Right lobe of liver (tissue), 6 donors: ENCODE measurements at regions not wholly inside any gene's neighbourhood (a gene's known extent, or its start where the extent isn't known, plus 50 kb on each side); places are given as distances from the start of the nearest gene placed in this dataset.

Experiments used
- ATAC-seq, 4 donors: fragments of 200-7000 bp; cut with Tn5 transposase; one replicate each; pipeline ENCODE4 v1.9.1; 2020; ENCODE audit warnings: mild to moderate bottlenecking in 4 of 4, moderate library complexity in 4 of 4
- DNase-seq, 3 donors: peaks; one replicate each; pipeline ENCODE4 v3.0.0-alpha.2; 2020
- H3K27ac ChIP-seq, 3 donors: fragments of 200-600 bp; one replicate each; pipeline ENCODE4 v1.8.0; 2022
- H3K27me3 ChIP-seq, 2 donors: fragments of 200-600 bp; one replicate each; pipeline ENCODE4 v1.8.0; 2022
- H3K36me3 ChIP-seq, 4 donors: fragments of 200-600 bp; sonication (generic) in 1 of 4; one replicate each; pipeline versions ENCODE4 v1.5.1 to v1.8.0; 2017 to 2022; ENCODE audit warnings: control low read depth in 1 of 4
- H3K4me1 ChIP-seq, 4 donors: fragments of 200-600 bp; sonication (generic) in 1 of 4; one replicate each; pipeline versions ENCODE4 v1.5.1 to v1.8.0; 2017 to 2022; ENCODE audit warnings: control low read depth in 1 of 4
- H3K4me3 ChIP-seq, 3 donors: fragments of 200-600 bp; one replicate each; pipeline ENCODE4 v1.8.0; 2022
- H3K9me3 ChIP-seq, 4 donors: fragments of 200-600 bp; sonication (generic) in 1 of 4; one replicate each; pipeline versions ENCODE4 v1.5.1 to v1.8.0; 2017 to 2022; ENCODE audit warnings: control low read depth in 1 of 4
- POLR2A ChIP-seq: fragments of 450-650 bp; IDR thresholded peaks from one replicate; pipeline ENCODE4 v1.6.1; 2017; ENCODE audit warnings: antibody characterized with exemption, mild to moderate bottlenecking
- WGBS: methylation state at CpG from one replicate; pipeline ENCODE4 v1.1.6; 2018; ENCODE audit warnings: low coverage, low lambda C conversion rate; ENCODE audit not compliant: insufficient coverage; ENCODE audit errors: missing lambda C conversion rate; 5-methylcytosine and 5-hydroxymethylcytosine counted together
- intact Hi-C, 2 donors: fragments of 100-400 bp; cut with DNase I; formaldehyde crosslinking; loops; one replicate each; pipeline versions ENCODE4 v1.11.2 to v1.14.1; 2022
- TF ChIP-seq, protein P1 (sequence below), 4 donors: fragments of 200-600 bp in 3 of 4; fragments of 450-650 bp in 1 of 4; IDR thresholded peaks; one replicate each; pipeline versions ENCODE4 v1.5.1 to v1.8.0; 2016 to 2022; ENCODE audit warnings: antibody characterized with exemption in 4 of 4, mild to moderate bottlenecking in 2 of 4
- donor health status: DM: no; HTN: yes; CAD: no.
- donor health status: DM: no; HTN: no; CAD: no.
- donor health status: DM: no; HTN: no; CAD: no.
- donor health status: DM: no; HTN: yes; CAD: no.
- donor health status: DM: no; HTN: yes; CAD: no.

GRCh38 chr16:85413691-85414663 is 199.1 kb upstream of the GSE1 start:
- H3K9me3 ChIP-seq, result no peaks in the 10 kb centered on the region
- WGBS, result 94% methylated on average over 11 of the region's 14 CpGs
- ATAC-seq, result no peak
- H3K36me3 ChIP-seq, result no peaks in the 10 kb centered on the region
- no peaks in the 10 kb centered on the region for H3K27me3 ChIP-seq
- TF ChIP-seq POLR2A, result no peak
- TF ChIP-seq, protein P1, sequence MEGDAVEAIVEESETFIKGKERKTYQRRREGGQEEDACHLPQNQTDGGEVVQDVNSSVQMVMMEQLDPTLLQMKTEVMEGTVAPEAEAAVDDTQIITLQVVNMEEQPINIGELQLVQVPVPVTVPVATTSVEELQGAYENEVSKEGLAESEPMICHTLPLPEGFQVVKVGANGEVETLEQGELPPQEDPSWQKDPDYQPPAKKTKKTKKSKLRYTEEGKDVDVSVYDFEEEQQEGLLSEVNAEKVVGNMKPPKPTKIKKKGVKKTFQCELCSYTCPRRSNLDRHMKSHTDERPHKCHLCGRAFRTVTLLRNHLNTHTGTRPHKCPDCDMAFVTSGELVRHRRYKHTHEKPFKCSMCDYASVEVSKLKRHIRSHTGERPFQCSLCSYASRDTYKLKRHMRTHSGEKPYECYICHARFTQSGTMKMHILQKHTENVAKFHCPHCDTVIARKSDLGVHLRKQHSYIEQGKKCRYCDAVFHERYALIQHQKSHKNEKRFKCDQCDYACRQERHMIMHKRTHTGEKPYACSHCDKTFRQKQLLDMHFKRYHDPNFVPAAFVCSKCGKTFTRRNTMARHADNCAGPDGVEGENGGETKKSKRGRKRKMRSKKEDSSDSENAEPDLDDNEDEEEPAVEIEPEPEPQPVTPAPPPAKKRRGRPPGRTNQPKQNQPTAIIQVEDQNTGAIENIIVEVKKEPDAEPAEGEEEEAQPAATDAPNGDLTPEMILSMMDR (IDR thresholded peaks at IDR 0.05), result no peak
- no peak overlapping the region for H3K27ac ChIP-seq
- peaks cover 0 to 5% (median 2%) of the 10 kb centered on the region in 4 donors for H3K4me1 ChIP-seq
- no peak overlapping the region for H3K4me3 ChIP-seq
- peak in 1 of 3 donors; percentile 13 for DNase-seq
- intact Hi-C loops, result no loop called here

DNA sequence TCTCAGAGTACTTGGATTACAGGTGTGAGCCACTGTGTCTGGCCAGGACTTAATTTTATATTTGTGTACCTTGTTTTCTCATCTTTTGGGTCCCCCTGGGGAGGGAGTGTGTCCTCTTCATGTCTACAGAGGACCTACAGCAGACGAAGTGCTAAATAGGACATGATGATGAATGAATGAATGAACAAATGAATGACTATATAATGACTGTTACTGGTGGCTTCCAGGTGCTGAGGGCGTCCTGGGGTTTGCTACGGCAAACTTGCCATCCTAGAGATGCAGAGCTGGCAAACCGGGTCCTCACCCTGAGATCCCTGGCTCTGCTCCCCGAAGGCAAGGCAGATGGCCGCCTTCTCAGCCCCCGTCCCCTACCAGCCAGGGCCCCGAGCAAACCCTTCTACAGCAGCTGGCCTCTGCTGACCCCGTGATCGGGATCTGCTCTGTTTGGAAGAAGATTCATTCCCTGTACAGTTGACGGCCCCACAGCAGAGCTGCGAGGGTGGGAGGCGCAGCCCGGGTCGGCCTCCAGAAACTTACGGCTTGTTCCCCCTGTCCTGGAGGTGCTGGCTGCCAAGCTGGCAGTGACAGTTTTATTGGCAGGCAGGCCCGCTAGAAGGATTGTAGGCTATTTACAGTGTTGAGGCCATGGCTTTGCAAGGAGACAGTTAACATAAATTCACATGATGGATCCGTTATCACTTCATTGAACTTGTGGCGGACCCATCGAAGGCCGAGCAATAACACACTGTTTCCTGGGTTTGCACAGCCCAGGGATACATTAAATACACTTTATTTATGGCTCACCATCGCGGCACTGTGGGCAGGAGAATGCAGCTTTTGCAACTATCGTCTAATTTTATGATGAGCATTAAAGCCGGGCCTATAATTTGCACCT is 197.7 kb upstream of the GSE1 start:
- TF ChIP-seq, protein P1 (IDR thresholded peaks at IDR 0.05), result no peak
- TF ChIP-seq POLR2A, result no peak
- H3K27ac ChIP-seq, result no peak overlapping the region
- peak; percentile 15 to 50 (median 41) for DNase-seq
- ATAC-seq, result no peak
- H3K4me3 ChIP-seq, result no peak overlapping the region
- intact Hi-C loops, result no loop called here
- no peaks in the 10 kb centered on the region for H3K36me3 ChIP-seq
- H3K27me3 ChIP-seq, result no peaks in the 10 kb centered on the region
- WGBS, result 80% methylated on average over 15 of the region's 25 CpGs
- H3K9me3 ChIP-seq, result no peaks in the 10 kb centered on the region
- H3K4me1 ChIP-seq, result peaks cover 0 to 5% (median 2%) of the 10 kb centered on the region in 4 donors

DNA sequence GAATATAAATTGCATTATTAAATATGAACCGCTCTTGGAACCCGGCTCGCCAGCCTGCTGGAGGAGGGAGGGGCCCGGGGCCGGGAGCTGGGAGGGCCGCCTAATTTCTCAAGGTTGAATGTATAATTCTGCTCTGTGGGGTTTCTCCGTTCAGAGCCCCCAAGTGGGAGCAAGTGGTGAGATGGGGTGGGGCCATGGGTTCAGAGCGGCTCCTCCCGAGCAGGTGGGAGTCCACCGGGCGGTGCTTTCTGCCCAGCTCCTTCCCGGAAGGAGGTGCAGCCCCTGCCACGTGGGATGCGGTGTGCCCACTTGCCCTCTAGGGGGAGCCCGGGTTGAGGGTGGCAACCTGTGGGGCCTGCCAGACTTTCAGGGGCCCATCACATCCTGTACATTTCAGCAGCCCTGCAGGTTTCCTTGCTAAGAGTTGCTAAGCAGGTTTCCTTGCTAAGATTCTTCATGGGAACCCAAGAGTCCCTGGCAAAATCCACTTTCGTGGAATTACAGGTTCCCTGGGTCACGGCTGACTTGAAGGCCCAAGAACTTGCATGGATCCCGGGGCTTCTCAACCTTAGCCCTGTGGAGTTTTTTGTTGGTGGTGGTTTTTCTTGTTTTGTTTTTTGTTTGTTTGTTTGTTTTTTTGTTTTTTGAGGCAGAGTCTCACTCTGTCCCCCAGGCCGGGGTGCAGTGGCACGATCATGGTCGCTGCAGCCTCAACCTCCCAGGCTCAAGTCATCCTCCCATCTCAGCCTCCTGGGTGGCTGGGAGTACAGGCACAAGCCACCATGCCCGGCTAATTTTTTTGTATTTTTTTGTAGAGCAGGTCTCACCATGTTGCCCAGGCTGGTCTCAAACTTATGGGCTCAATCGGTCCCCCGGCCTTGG is 196.7 kb upstream of the GSE1 start:
- Histone ChIP-seq H3K27me3 (no peaks in the 10 kb centered on the region), H3K9me3 (no peaks in the 10 kb centered on the region), H3K4me3 (peak overlapping the region in 1 of 3 donors; percentile 15), H3K36me3 (no peaks in the 10 kb centered on the region), H3K4me1 (peaks cover 0 to 12% (median 2%) of the 10 kb centered on the region in 4 donors), H3K27ac (no peak overlapping the region)
- peak; percentile 83 to 92 (median 84) for ATAC-seq
- 83% methylated on average over 12 of the region's 24 CpGs for WGBS
- DNase-seq, result peak; percentile 78 to 81 (median 81)
- TF ChIP-seq, protein P1 (IDR thresholded peaks at IDR 0.05), result peak; percentile 74 to 89 (median 82)
- no peak for TF ChIP-seq POLR2A
- intact Hi-C loops, result no loop called here
